ENCODE measurements at regions not wholly inside any gene's neighbourhood (a gene's known extent, or its start where the extent isn't known, plus 50 kb on each side); places are given as distances from the start of the nearest gene placed in this dataset.

DNA sequence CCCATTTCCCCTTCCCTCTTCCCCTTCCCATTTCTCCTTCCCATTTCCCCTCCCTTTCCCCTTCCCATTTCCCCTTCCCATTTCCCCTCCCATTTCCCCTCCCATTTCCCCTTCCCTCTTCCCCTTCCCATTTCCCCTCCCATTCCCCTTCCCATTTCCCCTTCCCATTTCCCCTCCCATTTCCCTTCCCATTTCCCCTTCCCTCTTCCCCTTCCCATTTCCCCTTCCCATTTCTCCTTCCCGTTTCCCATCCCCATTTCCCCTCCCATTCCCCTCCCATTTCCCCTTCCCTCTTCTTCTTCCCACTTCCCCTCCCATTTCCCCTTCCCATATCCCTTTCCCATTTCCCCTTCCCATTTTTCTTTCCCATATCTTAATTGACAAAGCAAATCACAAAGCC lies 109.0 kb downstream of the OLFM1 start:
- Histone ChIP-seq H3K36me3 (ENCODE audit: control insufficient read depth, insufficient read depth, low read length) (no peaks in the 10 kb centered on the region), H3K4me3 (ENCODE audit: low read depth, low read length) (no peak overlapping the region), H3K9me3 (ENCODE audit: control insufficient read depth, insufficient read depth, low read depth, low read length) (peaks cover 9% of the 10 kb centered on the region), H3K27me3 (ENCODE audit: control insufficient read depth, insufficient read depth, low read length) (peaks cover 28% of the 10 kb centered on the region), H3K9ac (ENCODE audit: low read length) (no peak overlapping the region), H3K4me1 (ENCODE audit: control insufficient read depth, insufficient read depth, low read length) (peaks cover 25% of the 10 kb centered on the region), H3K27ac (ENCODE audit: low read depth, low read length) (no peak overlapping the region)

- Histone ChIP-seq H3K4me3 (ENCODE audit: low read depth, low read length) (no peak overlapping the region), H3K9me3 (ENCODE audit: control insufficient read depth, insufficient read depth, low read depth, low read length) (peaks cover 10% of the 10 kb centered on the region), H3K4me1 (ENCODE audit: control insufficient read depth, insufficient read depth, low read length) (peaks cover 25% of the 10 kb centered on the region), H3K27ac (ENCODE audit: low read depth, low read length) (no peak overlapping the region), H3K36me3 (ENCODE audit: control insufficient read depth, insufficient read depth, low read length) (no peaks in the 10 kb centered on the region), H3K9ac (ENCODE audit: low read length) (no peak overlapping the region), H3K27me3 (ENCODE audit: control insufficient read depth, insufficient read depth, low read length) (peaks cover 28% of the 10 kb centered on the region)
Observed at GRCh38 chr9:135198144-135198543, 110.7 kb downstream of the OLFM1 start.

DNA sequence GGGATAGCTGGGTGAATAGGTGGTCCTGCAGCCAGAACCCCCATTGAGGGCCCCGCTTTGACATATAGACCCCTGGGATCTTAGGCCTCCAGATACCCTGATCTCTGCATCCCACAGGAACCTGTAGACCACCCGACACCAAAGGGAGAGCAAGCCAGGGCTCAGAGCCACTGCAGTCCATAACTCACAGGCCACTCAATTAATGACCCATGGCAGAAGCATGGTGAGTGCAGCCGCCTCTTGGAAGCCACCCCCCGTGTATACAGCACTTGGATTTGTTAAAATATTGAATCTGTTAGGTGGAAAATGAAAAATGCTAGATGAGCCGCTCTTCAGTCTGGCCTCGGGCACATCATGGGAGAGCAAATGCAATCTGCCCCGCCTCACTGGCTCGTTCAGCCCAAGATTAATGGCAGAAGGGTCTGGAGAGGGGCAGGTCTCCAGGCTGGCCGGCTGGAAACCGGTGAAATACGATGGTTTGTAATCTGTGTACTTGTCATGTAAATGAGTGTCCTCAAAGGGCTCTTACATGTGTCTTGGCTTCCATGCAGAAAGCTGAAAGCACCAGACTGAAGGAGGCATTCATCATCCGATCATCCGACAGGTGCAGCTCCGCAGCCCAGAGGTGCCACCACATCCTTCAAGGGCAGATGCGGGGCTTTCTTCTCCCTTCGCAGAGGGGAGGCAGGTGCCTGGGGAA lies 111.3 kb downstream of the OLFM1 start:
- H3K27me3 ChIP-seq (ENCODE audit: control insufficient read depth, insufficient read depth, low read length), result peaks cover 28% of the 10 kb centered on the region
- H3K4me3 ChIP-seq (ENCODE audit: low read depth, low read length), result no peak overlapping the region
- no peak overlapping the region for H3K27ac ChIP-seq (ENCODE audit: low read depth, low read length)
- no peak overlapping the region for H3K9ac ChIP-seq (ENCODE audit: low read length)
- H3K9me3 ChIP-seq (ENCODE audit: control insufficient read depth, insufficient read depth, low read depth, low read length), result peaks cover 10% of the 10 kb centered on the region
- H3K36me3 ChIP-seq (ENCODE audit: control insufficient read depth, insufficient read depth, low read length), result no peaks in the 10 kb centered on the region
- peaks cover 25% of the 10 kb centered on the region for H3K4me1 ChIP-seq (ENCODE audit: control insufficient read depth, insufficient read depth, low read length)

DNA sequence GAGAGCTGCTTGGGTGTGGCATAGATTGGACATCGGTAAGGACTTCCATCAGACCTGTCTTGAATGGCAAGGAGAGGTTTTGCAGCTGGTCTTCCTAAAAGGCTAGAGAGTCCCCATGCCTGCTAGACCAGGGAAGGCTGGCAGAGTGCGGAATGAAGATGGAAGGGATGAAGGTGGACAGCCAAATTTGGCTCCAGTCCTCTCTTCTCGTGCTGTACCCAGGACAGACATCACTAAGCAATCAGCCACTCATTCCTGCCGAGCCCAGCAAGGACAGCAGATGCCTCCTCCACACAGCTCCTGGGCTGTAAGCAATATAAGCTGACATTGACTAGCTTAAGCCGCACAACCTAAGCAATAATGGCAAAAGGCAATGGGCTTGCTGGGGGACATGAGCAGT lies 112.0 kb downstream of the OLFM1 start:
- H3K9me3 ChIP-seq (ENCODE audit: control insufficient read depth, insufficient read depth, low read depth, low read length), result peaks cover 10% of the 10 kb centered on the region
- H3K27me3 ChIP-seq (ENCODE audit: control insufficient read depth, insufficient read depth, low read length), result peaks cover 28% of the 10 kb centered on the region
- H3K36me3 ChIP-seq (ENCODE audit: control insufficient read depth, insufficient read depth, low read length), result no peaks in the 10 kb centered on the region
- no peak overlapping the region for H3K4me3 ChIP-seq (ENCODE audit: low read depth, low read length)
- H3K27ac ChIP-seq (ENCODE audit: low read depth, low read length), result no peak overlapping the region
- no peak overlapping the region for H3K9ac ChIP-seq (ENCODE audit: low read length)
- H3K4me1 ChIP-seq (ENCODE audit: control insufficient read depth, insufficient read depth, low read length), result peaks cover 25% of the 10 kb centered on the region

- H3K27ac ChIP-seq (ENCODE audit: low read depth, low read length), result no peak overlapping the region
- H3K36me3 ChIP-seq (ENCODE audit: control insufficient read depth, insufficient read depth, low read length), result no peaks in the 10 kb centered on the region
- H3K9me3 ChIP-seq (ENCODE audit: control insufficient read depth, insufficient read depth, low read depth, low read length), result peaks cover 10% of the 10 kb centered on the region
- H3K27me3 ChIP-seq (ENCODE audit: control insufficient read depth, insufficient read depth, low read length), result peaks cover 28% of the 10 kb centered on the region
- no peak overlapping the region for H3K9ac ChIP-seq (ENCODE audit: low read length)
- no peak overlapping the region for H3K4me3 ChIP-seq (ENCODE audit: low read depth, low read length)
- peaks cover 25% of the 10 kb centered on the region for H3K4me1 ChIP-seq (ENCODE audit: control insufficient read depth, insufficient read depth, low read length)
Observed at GRCh38 chr9:135201711-135202110, 114.2 kb downstream of the OLFM1 start.

GRCh38 chr9:135204177-135204576 lies 116.7 kb downstream of the OLFM1 start:
- Histone ChIP-seq H3K4me1 (ENCODE audit: control insufficient read depth, insufficient read depth, low read length) (peaks cover 7% of the 10 kb centered on the region), H3K36me3 (ENCODE audit: control insufficient read depth, insufficient read depth, low read length) (no peaks in the 10 kb centered on the region), H3K9ac (ENCODE audit: low read length) (no peak overlapping the region), H3K9me3 (ENCODE audit: control insufficient read depth, insufficient read depth, low read depth, low read length) (peaks cover 10% of the 10 kb centered on the region), H3K27me3 (ENCODE audit: control insufficient read depth, insufficient read depth, low read length) (peaks cover 8% of the 10 kb centered on the region; the same call in 1 of the 2 replicates), H3K4me3 (ENCODE audit: low read depth, low read length) (no peak overlapping the region), H3K27ac (ENCODE audit: low read depth, low read length) (no peak overlapping the region)

DNA sequence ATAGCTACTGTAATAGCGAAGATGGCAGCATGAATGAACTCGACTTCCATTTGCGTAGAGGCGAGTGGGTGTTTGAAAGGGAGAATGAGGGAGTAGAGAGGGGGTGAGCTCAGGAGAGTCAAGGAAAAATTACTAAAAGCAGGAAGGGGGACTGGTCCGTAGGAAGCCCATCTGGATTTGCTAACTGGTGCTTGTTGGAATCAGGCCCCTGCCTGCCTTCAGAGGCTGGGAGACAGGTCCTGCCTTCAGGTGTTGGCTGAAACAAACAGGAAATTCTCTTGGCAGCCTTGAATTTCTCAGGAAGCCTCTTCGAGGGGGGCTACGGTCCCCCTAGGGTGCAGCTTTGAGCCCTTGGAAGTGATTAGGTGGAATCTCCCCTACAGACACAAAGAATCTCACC lies 121.7 kb downstream of the OLFM1 start:
- Histone ChIP-seq H3K27me3 (ENCODE audit: control insufficient read depth, insufficient read depth, low read length) (no peaks in the 10 kb centered on the region), H3K4me1 (ENCODE audit: control insufficient read depth, insufficient read depth, low read length) (no peaks in the 10 kb centered on the region), H3K27ac (ENCODE audit: low read depth, low read length) (no peak overlapping the region), H3K36me3 (ENCODE audit: control insufficient read depth, insufficient read depth, low read length) (no peaks in the 10 kb centered on the region), H3K9me3 (ENCODE audit: control insufficient read depth, insufficient read depth, low read depth, low read length) (peaks cover 20% of the 10 kb centered on the region), H3K9ac (ENCODE audit: low read length) (no peak overlapping the region), H3K4me3 (ENCODE audit: low read depth, low read length) (no peak overlapping the region)

- Histone ChIP-seq H3K9me3 (ENCODE audit: control insufficient read depth, insufficient read depth, low read depth, low read length) (peaks cover 20% of the 10 kb centered on the region), H3K4me1 (ENCODE audit: control insufficient read depth, insufficient read depth, low read length) (no peaks in the 10 kb centered on the region), H3K27ac (ENCODE audit: low read depth, low read length) (no peak overlapping the region), H3K27me3 (ENCODE audit: control insufficient read depth, insufficient read depth, low read length) (no peaks in the 10 kb centered on the region), H3K4me3 (ENCODE audit: low read depth, low read length) (no peak overlapping the region), H3K36me3 (ENCODE audit: control insufficient read depth, insufficient read depth, low read length) (no peaks in the 10 kb centered on the region), H3K9ac (ENCODE audit: low read length) (no peak overlapping the region)
Observed at GRCh38 chr9:135209852-135210251, 122.4 kb downstream of the OLFM1 start.

DNA sequence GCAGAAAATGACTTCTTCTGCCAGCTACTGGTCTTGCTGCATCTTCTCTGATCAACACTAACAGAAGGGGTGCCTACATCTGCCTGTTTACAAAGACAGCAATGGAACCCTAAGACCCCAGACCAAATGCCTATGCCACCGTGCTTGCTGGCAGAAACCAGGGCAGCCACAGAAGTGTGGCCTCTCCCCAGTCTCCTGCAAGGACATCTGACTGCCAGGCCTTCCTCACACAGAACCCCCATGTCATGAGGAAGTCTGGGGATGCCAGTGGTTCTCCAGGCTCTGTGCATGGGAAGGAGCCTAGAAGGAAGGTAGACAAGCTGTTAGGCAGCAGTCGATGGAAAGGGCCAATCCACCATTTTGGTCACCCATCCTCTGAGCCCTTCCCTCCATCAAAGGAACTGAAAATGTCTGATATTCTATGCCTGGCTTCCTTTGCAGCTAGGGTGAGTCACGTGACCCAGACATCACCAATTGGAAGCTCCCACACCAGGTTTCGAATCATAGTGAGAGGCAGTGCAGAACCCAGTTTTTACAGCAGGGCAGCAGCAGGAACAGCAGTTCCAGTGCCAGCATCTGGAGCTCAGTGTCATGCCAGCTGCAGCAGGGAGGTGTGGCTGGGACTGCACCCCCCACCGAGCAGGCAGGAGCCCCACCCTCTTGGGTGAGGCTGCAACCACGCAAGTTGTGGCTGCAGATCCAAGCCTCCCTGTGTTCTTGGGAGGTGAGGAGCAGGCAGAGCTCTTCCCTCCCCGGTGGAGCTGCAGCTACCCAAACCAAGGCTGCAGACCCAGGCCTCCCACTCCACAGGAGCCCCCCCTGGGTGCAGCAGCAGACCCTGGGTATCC lies 123.4 kb downstream of the OLFM1 start:
- no peaks in the 10 kb centered on the region for H3K27me3 ChIP-seq (ENCODE audit: control insufficient read depth, insufficient read depth, low read length)
- no peak overlapping the region for H3K4me3 ChIP-seq (ENCODE audit: low read depth, low read length)
- H3K36me3 ChIP-seq (ENCODE audit: control insufficient read depth, insufficient read depth, low read length), result no peaks in the 10 kb centered on the region
- no peak overlapping the region for H3K9ac ChIP-seq (ENCODE audit: low read length)
- peaks cover 20% of the 10 kb centered on the region for H3K9me3 ChIP-seq (ENCODE audit: control insufficient read depth, insufficient read depth, low read depth, low read length)
- no peak overlapping the region for H3K27ac ChIP-seq (ENCODE audit: low read depth, low read length)
- H3K4me1 ChIP-seq (ENCODE audit: control insufficient read depth, insufficient read depth, low read length), result no peaks in the 10 kb centered on the region

DNA sequence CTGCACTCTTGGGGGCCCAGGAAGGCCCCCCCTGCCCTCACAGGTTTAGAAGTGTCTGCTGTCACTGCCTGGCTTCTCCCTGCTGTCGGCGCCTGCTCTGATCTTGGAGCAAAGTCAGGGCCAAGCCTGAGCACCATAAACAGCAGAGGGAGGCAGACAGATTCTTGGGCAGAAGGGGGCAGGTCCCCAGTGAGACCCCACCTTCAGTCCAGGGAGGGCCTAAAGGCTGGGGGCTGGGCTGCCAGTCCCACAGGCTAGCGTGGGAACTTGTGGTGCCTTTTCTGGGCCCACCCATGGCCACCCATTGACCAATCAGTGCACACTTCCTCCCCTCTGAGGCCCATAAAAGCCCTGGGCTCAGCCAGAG lies 124.0 kb downstream of the OLFM1 start:
- Histone ChIP-seq H3K9ac (ENCODE audit: low read length) (no peak overlapping the region), H3K36me3 (ENCODE audit: control insufficient read depth, insufficient read depth, low read length) (no peaks in the 10 kb centered on the region), H3K9me3 (ENCODE audit: control insufficient read depth, insufficient read depth, low read depth, low read length) (peaks cover 20% of the 10 kb centered on the region), H3K27ac (ENCODE audit: low read depth, low read length) (no peak overlapping the region), H3K27me3 (ENCODE audit: control insufficient read depth, insufficient read depth, low read length) (no peaks in the 10 kb centered on the region), H3K4me3 (ENCODE audit: low read depth, low read length) (no peak overlapping the region), H3K4me1 (ENCODE audit: control insufficient read depth, insufficient read depth, low read length) (peaks cover under 1% of the 10 kb centered on the region; the same call in 1 of the 2 replicates)

- peaks cover 14% of the 10 kb centered on the region for H3K4me1 ChIP-seq (ENCODE audit: control insufficient read depth, insufficient read depth, low read length)
- peaks cover 20% of the 10 kb centered on the region for H3K9me3 ChIP-seq (ENCODE audit: control insufficient read depth, insufficient read depth, low read depth, low read length)
- no peaks in the 10 kb centered on the region for H3K27me3 ChIP-seq (ENCODE audit: control insufficient read depth, insufficient read depth, low read length)
- no peak overlapping the region for H3K4me3 ChIP-seq (ENCODE audit: low read depth, low read length)
- no peak overlapping the region for H3K27ac ChIP-seq (ENCODE audit: low read depth, low read length)
- H3K9ac ChIP-seq (ENCODE audit: low read length), result no peak overlapping the region
- no peaks in the 10 kb centered on the region for H3K36me3 ChIP-seq (ENCODE audit: control insufficient read depth, insufficient read depth, low read length)
Observed at GRCh38 chr9:135212961-135213360, 125.5 kb downstream of the OLFM1 start.
